HG02973 (cell line): ENCODE measurements at regions not wholly inside any gene's neighbourhood (a gene's known extent, or its start where the extent isn't known, plus 50 kb on each side); places are given as distances from the start of the nearest gene placed in this dataset.
"Not testable (repeated sequence)": the region's sequence is repeated elsewhere in the genome, so short reads cannot be mapped to it uniquely, and the experiment has no call there.

Experiments used
- ATAC-seq: cut with Tn5 transposase; IDR thresholded peaks from one replicate; pipeline ENCODE4 v1.9.1; 2021; ENCODE audit warnings: moderate library complexity; ENCODE audit not compliant: unreplicated experiment

DNA sequence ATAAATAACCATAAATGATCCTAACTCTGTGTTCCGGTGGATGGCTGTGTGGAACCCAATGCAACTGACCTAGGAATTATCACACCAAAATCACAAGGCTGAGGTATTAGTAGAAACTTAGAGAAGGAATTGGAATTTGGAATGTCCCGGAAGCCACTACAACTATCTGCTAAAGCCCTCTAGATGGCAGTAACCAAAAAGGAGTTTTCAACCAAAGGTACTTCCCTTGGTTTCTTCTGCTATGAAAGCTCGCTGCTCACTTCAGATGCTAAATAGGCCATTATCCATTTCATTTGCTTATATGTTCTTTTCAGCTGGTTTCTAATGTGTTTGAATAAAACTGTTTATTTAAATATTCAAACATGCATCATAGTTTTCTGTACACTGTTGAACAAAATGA lies 1589.1 kb upstream of the SPRY2 start:
- ATAC-seq = no peak

DNA sequence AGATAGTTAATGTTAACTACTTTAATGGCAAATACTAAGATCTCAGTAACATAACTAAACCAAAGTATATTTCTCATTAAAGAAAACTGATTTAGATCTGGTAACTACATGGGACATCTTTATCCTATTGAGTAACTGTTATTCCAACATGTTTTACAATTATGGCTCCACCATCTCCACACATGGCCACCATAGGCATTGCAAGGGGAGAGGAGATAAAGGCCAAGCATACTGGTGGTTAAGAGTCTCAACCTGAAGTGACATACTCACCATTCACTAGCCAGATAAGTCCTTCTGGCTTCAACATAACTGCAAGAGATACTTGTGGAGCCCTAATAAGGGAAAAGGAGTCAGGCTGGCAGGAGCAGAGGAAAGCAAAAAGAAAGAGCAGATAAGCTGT lies 1586.4 kb upstream of the SPRY2 start:
- no peak for ATAC-seq

- no peak for ATAC-seq
Measured at GRCh38 chr13:81917810-81918209, 1576.9 kb upstream of the SPRY2 start.

- ATAC-seq = no peak
Measured at GRCh38 chr13:81916461-81916860, 1575.5 kb upstream of the SPRY2 start.

DNA sequence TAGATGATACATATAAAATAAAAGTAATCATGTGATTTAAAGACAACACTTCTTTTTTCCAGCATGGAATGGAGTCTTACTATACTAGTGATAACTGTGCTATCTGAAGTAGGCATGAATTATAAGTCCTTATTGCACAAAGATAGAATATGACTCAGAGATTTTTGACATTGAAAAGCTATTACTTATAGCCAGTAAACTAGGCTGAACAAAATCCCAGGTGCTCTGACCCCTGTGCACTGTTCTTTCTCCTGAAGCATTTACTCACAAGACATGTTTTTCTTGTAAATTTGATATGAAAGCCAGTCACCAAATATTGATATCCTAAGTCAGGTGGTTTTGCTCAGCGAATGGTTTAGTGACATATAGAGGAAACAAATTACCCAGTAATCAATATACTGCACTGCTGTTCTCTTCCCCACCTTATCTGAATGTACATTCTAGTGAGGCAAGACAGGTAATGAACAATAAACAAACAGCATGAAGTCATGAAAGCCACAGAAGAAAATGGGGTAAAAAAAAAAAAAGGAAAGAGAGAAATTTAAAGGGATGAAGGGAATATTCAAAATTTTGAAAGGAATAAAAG lies 1567.0 kb upstream of the SPRY2 start:
- ATAC-seq = no peak

- no peak for ATAC-seq
Measured at GRCh38 chr13:81888855-81889254, 1547.9 kb upstream of the SPRY2 start.

GRCh38 chr13:81874681-81875661 lies 1534.0 kb upstream of the SPRY2 start:
- ATAC-seq = no peak

DNA sequence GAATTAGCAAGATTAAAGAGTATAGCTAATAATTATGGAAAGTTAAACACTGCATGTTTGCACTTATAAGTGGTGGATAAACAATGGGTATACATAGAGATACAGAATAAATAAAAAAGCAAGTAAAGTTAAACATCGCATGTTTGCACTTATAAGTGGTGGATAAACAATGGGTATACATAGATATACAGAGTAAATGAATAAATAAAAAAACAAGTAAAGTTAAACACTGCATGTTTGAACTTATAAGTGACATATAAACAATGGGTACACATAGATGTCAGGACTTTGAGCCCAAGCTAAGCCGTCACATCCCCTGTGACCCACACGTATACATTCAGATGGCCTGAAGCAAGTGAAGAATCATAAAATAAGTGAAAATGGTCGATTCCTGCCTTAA lies 1533.3 kb upstream of the SPRY2 start:
- no peak for ATAC-seq

DNA sequence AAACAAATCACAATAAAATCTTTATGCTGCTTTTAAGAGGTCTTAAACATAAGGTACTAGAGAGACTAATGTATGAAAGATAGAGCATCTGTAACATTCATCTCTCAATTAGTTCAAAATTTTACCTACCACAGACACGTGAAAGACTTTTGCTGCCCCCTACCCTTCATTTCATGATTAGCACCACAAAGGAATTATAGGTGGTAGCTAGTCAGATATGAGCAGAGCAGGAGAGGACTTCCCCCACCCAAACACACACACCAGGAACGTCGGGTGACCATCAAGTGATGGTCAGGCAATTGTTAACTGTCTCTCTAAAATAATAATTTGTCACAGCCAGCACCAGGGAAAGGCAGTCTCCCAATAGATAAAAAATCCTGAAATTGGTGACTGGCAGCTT lies 1531.7 kb upstream of the SPRY2 start:
- no peak for ATAC-seq

- ATAC-seq = not testable (repeated sequence)
Measured at GRCh38 chr13:81871751-81872325, 1530.9 kb upstream of the SPRY2 start.

GRCh38 chr13:81848291-81848690 lies 1507.4 kb upstream of the SPRY2 start:
- no peak for ATAC-seq

- ATAC-seq = no peak
Measured at GRCh38 chr13:81846771-81847170, 1505.8 kb upstream of the SPRY2 start.

DNA sequence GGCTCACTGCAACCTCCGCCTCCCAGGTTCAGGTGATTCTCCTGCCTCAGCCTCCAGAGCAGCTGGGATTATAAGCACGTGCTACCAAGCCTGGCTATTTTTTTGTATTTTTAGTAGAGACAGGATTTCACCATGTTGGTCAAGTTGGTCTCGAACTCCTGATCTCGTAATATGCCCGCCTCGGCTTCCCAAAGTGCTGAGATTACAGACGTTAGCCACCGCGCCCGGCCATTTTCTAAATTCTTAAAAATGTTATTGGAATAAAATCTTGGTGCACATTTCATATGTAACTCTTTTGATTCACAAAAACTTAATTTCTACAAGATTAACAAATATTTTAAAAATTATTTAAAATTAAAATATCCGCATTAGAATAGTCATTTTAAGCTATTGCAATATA lies 1480.3 kb upstream of the SPRY2 start:
- no peak for ATAC-seq

DNA sequence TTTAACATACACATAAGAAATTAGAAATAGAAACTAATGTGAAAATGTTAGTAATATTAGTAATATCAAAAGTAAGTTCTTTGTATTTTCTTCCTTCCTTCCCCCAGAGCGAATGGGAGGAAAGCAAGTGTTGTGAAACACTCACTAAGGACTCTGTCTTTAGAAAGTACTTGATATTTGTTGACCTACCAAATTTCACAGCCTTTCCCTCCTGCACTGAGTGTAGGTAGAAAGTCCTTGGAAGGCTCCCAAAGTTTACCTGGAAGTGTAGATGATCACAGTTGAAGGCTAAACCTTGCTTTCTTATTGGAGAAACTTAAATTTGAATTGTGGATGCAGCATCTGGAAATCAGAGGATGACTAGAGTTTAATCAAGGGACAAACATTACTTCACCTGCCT lies 1459.5 kb upstream of the SPRY2 start:
- ATAC-seq = no peak

DNA sequence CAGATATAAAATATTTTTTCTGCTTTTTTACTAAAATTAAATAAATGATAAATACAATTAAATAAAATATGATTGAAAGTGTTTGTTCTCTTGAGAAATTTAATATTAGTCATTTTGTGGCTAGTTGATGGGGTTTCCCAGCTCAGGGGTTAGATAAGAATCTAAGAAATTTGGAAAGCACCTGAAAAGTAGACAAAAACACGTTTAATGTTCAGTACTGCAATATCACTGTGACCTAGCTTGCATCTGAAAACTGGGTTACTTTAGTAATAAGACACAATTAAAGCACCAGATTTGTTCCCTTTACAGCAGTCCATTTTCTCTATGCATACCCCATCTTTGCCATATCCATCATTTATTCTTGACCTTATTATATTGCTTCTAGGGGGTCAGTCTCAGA lies 1454.8 kb upstream of the SPRY2 start:
- ATAC-seq = no peak

DNA sequence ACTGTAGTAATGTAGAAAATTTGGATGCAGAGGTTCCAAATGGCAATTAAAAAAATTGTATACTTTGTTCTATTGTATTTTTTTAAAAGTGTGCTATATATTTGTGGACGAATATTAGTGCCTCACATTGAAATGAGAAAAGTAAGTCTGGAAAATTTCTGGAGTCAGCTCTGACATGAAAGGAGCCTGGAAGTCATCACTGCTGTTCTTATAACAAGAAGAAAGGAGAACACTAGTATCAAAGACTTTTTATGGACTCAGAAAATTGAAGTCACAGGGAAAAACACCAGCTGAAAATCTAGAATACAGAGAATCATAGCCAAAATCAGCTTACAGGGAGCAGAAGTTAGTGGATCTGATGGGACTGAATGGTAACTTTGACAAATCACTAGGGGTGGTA lies 1450.7 kb upstream of the SPRY2 start:
- no peak for ATAC-seq

GRCh38 chr13:81781471-81781870 lies 1440.5 kb upstream of the SPRY2 start:
- no peak for ATAC-seq

DNA sequence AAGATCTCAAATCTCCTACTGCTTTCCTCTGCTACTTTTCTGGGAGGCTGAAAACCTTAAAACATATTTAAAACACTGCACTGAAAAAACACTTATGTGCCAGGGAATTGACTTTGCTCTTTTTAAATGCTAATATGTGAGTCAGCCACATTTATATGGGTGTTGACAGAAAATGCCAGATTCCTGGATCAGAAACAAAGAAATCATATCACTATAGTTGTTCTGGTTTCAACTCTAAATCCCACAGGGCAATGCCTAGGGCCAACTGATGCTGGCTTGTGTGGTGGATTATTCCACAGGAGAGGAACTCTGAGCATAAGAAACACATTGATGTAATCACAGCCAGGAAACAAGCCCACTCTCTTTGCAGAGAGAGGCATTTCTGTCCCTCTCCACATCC lies 1439.0 kb upstream of the SPRY2 start:
- no peak for ATAC-seq

DNA sequence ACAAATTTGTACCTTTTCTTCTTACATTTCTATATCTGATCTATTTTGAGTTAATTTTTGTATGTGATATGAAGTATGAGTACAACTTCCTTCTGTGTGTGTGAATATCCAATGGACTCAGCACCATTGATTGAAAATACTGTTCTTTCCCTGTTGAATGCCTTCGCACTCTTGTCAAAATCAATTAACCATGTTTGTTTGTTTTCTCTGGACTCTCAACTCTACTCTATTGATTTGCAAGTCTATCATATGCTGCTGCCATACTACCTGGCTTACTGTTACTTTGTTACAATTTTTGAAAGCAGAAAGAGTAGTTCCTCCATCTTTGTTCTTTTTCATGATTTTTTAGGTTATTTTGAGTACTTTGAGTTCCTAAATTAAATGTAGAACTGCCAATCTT lies 1437.4 kb upstream of the SPRY2 start:
- no peak for ATAC-seq

- no peak for ATAC-seq
Measured at GRCh38 chr13:81773263-81773662, 1432.3 kb upstream of the SPRY2 start.

- no peak for ATAC-seq
Measured at GRCh38 chr13:81771951-81772350, 1431.0 kb upstream of the SPRY2 start.

DNA sequence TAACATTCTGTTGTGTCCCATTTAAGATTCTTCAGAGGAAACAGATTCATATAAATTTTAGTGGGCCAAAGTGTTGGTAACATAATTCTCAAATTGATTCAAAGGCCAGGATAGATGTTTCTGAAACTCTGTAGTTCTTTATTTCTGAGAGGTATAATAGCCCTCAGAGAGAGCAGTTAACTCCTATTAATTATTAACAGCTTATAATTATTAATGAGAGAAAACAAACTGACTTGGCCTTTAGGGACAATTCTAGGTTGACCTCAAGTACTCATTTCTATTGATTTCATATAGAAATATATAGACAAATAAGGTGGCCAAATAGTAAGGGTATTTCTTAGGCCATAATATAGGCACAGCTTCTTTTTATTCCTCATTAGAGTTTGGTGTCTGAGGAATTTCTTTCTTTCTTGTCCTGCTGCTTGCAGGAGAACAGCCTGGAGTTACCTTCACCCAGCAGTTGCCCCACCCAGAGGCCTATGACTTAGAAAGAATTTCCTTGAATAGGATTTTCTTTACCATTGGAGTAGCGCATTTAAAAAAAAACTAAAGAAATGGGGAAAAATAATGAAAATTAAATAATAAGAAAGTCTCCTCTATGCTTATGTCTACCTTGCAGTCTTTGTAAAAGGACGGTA lies 1430.1 kb upstream of the SPRY2 start:
- ATAC-seq = no peak
